Panc1 (cell line): ENCODE measurements at regions not wholly inside any gene's neighbourhood (a gene's known extent, or its start where the extent isn't known, plus 50 kb on each side); places are given as distances from the start of the nearest gene placed in this dataset.

Experiments
- ATAC-seq: fragments of 200-7000 bp; cut with Tn5 transposase; 2 replicates; pipeline ENCODE4 v1.9.1; 2020; ENCODE audit warnings: mild to moderate bottlenecking, moderate library complexity
- BruUV-seq: library from RNA; stranded (reverse); fragments of 400-500 nt; replicated peaks from 2 replicates; lab custom pipeline; 2021; lab: Mats Ljungman, UMichigan
- CTCF ChIA-PET: fragments of 300-600 bp; sonication (Branson Sonifier 250); formaldehyde crosslinking; loops from one replicate; lab custom pipeline; 2022; ENCODE audit warnings: antibody characterized with exemption; lab: Charles Lee
- POLR2A ChIA-PET: fragments of 300-600 bp; sonication (Branson Sonifier 250); formaldehyde crosslinking; loops from one replicate; lab custom pipeline; 2022; ENCODE audit warnings: antibody characterized with exemption; lab: Charles Lee
- DNase-seq: peaks from one replicate; pipeline ENCODE4 v3.0.0-alpha.2; 2010; ENCODE audit warnings: low read depth, low spot score
- H3K27ac ChIP-seq: 2 replicates; pipeline ENCODE4 v1.5.1; 2011; ENCODE audit warnings: mild to moderate bottlenecking, low read length, inconsistent platforms
- H3K27me3 ChIP-seq: fragments of 200-500 bp; sonication (Bioruptor generic); 2 replicates; pipeline ENCODE4 v1.6.0; 2014; ENCODE audit warnings: low read length, inconsistent platforms; ENCODE audit not compliant: control insufficient read depth, insufficient read depth
- H3K36me3 ChIP-seq: fragments of 200-500 bp; sonication (Bioruptor generic); 2 replicates; pipeline ENCODE4 v1.5.1; 2014; ENCODE audit warnings: inconsistent platforms, mild to moderate bottlenecking, low read length, moderate library complexity; ENCODE audit not compliant: control insufficient read depth, insufficient read depth
- H3K4me1 ChIP-seq: 2 replicates; pipeline ENCODE4 v1.5.1; 2011; ENCODE audit warnings: inconsistent platforms, mild to moderate bottlenecking, low read length, moderate library complexity; ENCODE audit not compliant: control insufficient read depth, insufficient read depth
- H3K4me3 ChIP-seq, 2 experiments: 2 replicates each; pipeline ENCODE4 v1.5.1; 2011 to 2012; ENCODE audit warnings: low read depth in 2 of 2, low read length in 2 of 2, mild to moderate bottlenecking in 2 of 2, inconsistent platforms in 1 of 2, moderate library complexity in 1 of 2
- H3K9me3 ChIP-seq: fragments of 200-500 bp; sonication (Bioruptor generic); 2 replicates; pipeline ENCODE4 v1.5.1; 2014; ENCODE audit warnings: low read depth, mild to moderate bottlenecking, inconsistent platforms, low read length, moderate library complexity; ENCODE audit not compliant: control insufficient read depth, insufficient read depth
- POLR2AphosphoS5 ChIP-seq: IDR thresholded peaks from 2 replicates; pipeline ENCODE4 v1.6.1; 2012; ENCODE audit warnings: mild to moderate bottlenecking, low read depth, low read length, moderate library complexity
- SIN3A ChIP-seq: IDR thresholded peaks from 2 replicates; pipeline ENCODE4 v1.6.1; 2012; ENCODE audit warnings: low read depth, mild to moderate bottlenecking, low read length, moderate library complexity, borderline replicate concordance; ENCODE audit not compliant: insufficient read depth
- TCF7L2 ChIP-seq: IDR thresholded peaks from 2 replicates; pipeline ENCODE4 v1.6.1; 2011; ENCODE audit warnings: mild to moderate bottlenecking, low read depth, low read length, inconsistent platforms
- in situ Hi-C: cut with HindIII; loops from 2 replicates; pipeline ENCODE4 v1.10.0; 2016; ENCODE audit warnings: low sequenced_read_pairs, low pct_unique_long_range_greater_than_20kb
- intact Hi-C: fragments of 100-400 bp; cut with micrococcal nuclease; formaldehyde crosslinking; loops from one replicate; pipeline ENCODE4 v1.10.0; 2022; ENCODE audit not compliant: unreplicated experiment
- TF ChIP-seq, protein P1 (sequence below), 2 experiments: IDR thresholded peaks; 2 replicates each; pipeline ENCODE4 v1.6.1; 2011 to 2012; ENCODE audit warnings: low read depth in 2 of 2, control low read depth in 1 of 2, low read length in 1 of 2, mild to moderate bottlenecking in 1 of 2, moderate library complexity in 1 of 2; ENCODE audit not compliant: insufficient read depth in 1 of 2
- TF ChIP-seq, protein P2 (sequence below): fragments of 450-650 bp; IDR thresholded peaks from 2 replicates; pipeline ENCODE4 v1.5.1; 2017; ENCODE audit warnings: mild to moderate bottlenecking

DNA sequence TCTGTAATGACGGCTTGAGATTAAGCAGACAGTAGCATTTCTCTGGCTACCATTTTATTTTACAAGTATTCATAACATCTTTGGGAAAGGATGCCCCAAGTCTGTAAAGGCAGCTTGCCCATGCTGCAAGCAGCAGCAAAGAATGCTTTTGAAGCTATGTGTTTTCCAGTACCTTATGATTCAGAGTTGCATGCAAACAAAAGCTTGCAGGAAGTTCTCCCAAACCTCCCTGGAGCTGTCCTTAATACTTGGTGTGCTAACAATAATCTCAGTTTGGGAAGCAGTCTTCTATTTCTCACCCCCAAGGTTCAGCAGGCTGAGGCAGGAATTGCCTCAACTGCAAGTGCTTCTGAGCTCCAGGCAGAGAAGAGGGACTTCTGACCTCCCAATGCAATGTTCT lies 60.8 kb downstream of the CCNA1 start:
- TF ChIP-seq, protein P1, sequence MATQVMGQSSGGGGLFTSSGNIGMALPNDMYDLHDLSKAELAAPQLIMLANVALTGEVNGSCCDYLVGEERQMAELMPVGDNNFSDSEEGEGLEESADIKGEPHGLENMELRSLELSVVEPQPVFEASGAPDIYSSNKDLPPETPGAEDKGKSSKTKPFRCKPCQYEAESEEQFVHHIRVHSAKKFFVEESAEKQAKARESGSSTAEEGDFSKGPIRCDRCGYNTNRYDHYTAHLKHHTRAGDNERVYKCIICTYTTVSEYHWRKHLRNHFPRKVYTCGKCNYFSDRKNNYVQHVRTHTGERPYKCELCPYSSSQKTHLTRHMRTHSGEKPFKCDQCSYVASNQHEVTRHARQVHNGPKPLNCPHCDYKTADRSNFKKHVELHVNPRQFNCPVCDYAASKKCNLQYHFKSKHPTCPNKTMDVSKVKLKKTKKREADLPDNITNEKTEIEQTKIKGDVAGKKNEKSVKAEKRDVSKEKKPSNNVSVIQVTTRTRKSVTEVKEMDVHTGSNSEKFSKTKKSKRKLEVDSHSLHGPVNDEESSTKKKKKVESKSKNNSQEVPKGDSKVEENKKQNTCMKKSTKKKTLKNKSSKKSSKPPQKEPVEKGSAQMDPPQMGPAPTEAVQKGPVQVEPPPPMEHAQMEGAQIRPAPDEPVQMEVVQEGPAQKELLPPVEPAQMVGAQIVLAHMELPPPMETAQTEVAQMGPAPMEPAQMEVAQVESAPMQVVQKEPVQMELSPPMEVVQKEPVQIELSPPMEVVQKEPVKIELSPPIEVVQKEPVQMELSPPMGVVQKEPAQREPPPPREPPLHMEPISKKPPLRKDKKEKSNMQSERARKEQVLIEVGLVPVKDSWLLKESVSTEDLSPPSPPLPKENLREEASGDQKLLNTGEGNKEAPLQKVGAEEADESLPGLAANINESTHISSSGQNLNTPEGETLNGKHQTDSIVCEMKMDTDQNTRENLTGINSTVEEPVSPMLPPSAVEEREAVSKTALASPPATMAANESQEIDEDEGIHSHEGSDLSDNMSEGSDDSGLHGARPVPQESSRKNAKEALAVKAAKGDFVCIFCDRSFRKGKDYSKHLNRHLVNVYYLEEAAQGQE (IDR thresholded peaks at IDR 0.05; ENCODE audit: insufficient read depth in 1 of 2, low read depth in 2 of 2, low read length in 1 of 2): no peak
- TF ChIP-seq SIN3A (no peak), POLR2AphosphoS5 (no peak), TCF7L2 (no peak)
- TF ChIP-seq, protein P2, sequence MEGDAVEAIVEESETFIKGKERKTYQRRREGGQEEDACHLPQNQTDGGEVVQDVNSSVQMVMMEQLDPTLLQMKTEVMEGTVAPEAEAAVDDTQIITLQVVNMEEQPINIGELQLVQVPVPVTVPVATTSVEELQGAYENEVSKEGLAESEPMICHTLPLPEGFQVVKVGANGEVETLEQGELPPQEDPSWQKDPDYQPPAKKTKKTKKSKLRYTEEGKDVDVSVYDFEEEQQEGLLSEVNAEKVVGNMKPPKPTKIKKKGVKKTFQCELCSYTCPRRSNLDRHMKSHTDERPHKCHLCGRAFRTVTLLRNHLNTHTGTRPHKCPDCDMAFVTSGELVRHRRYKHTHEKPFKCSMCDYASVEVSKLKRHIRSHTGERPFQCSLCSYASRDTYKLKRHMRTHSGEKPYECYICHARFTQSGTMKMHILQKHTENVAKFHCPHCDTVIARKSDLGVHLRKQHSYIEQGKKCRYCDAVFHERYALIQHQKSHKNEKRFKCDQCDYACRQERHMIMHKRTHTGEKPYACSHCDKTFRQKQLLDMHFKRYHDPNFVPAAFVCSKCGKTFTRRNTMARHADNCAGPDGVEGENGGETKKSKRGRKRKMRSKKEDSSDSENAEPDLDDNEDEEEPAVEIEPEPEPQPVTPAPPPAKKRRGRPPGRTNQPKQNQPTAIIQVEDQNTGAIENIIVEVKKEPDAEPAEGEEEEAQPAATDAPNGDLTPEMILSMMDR: no peak
- BruUV-seq: no TSS peak
- ATAC-seq (no peak), DNase-seq (no peak)
- no peaks in the 10 kb centered on the region for H3K9me3 ChIP-seq
- in situ Hi-C loops (no loop called here), intact Hi-C loops (no loop called here)
- no peak overlapping the region for H3K27ac ChIP-seq
- no peaks in the 10 kb centered on the region for H3K4me1 ChIP-seq
- CTCF ChIA-PET: no interaction called here
- POLR2A ChIA-PET: no interaction called here
- H3K27me3 ChIP-seq: no peaks in the 10 kb centered on the region
- H3K4me3 ChIP-seq: no peak overlapping the region
- H3K36me3 ChIP-seq: no peaks in the 10 kb centered on the region

DNA sequence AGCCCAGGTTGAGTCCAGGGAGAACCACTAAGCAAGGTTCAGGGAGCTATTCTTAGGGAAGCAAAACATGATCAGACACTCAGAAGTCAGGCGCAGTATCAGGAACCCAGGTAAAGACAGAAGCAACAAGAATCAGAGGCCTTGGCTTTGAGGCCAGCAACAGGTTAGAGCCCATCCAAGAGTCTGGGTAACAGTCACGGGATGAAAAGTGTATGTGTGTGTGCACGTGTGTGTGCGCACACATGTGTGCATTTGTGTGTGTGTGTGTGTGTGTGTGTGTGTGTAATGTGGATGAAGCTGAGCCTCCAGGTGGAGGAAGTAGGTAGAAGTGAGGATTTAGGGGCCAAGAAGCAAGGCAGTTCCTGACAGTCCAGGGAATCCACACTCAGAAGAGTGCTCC lies 63.1 kb downstream of the CCNA1 start:
- intact Hi-C loops: no loop called here
- Histone ChIP-seq H3K9me3 (no peaks in the 10 kb centered on the region), H3K4me1 (no peaks in the 10 kb centered on the region), H3K4me3 (no peak overlapping the region), H3K36me3 (no peaks in the 10 kb centered on the region), H3K27ac (no peak overlapping the region), H3K27me3 (no peaks in the 10 kb centered on the region)
- TF ChIP-seq SIN3A: no peak
- no peak for TF ChIP-seq TCF7L2
- no peak for DNase-seq
- ATAC-seq: no peak
- ChIA-PET CTCF (interaction anchor here (0.6 kb wide), 1 partner anchor 180 kb away, joined by 4 read pairs; no protein-coding TSS in a partner anchor), POLR2A (no interaction called here)
- in situ Hi-C loops: no loop called here
- BruUV-seq: no TSS peak

DNA sequence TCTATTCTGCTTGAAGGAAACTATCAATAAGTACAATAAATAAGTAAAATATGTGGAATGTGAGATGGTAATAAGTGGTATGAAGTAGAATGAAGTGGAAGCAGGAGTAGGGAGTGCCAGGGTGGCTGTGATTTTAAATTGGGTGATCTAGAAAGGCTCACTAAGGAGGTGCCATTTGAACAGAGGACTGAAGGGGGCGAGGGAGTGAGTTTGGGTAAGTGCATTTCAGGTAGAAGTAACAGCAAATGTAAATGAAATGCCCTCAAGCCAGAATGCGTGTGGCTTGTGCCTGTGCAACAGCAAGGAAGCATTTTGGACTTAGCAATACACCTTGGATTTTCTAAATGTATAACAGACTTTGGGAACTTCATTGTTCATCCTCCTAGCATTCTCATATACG lies 77.1 kb downstream of the CCNA1 start:
- ChIA-PET POLR2A (no interaction called here), CTCF (no interaction called here)
- ATAC-seq (no peak), DNase-seq (no peak)
- no peaks in the 10 kb centered on the region for H3K27me3 ChIP-seq
- H3K27ac ChIP-seq: no peak overlapping the region
- no peaks in the 10 kb centered on the region for H3K9me3 ChIP-seq
- no peaks in the 10 kb centered on the region for H3K36me3 ChIP-seq
- in situ Hi-C loops (no loop called here), intact Hi-C loops (no loop called here)
- no peaks in the 10 kb centered on the region for H3K4me1 ChIP-seq
- no TSS peak for BruUV-seq
- TF ChIP-seq, protein P1 (IDR thresholded peaks at IDR 0.05; ENCODE audit: insufficient read depth in 1 of 2, low read depth in 2 of 2, low read length in 1 of 2): no peak
- TF ChIP-seq, protein P2: no peak
- TF ChIP-seq SIN3A (no peak), POLR2AphosphoS5 (no peak), TCF7L2 (no peak)
- no peak overlapping the region for H3K4me3 ChIP-seq
